SK-N-SH (cell line): ENCODE measurements at regions not wholly inside any gene's neighbourhood (a gene's known extent, or its start where the extent isn't known, plus 50 kb on each side); places are given as distances from the start of the nearest gene placed in this dataset.

Experiments
- CTCF ChIA-PET: fragments of 300-600, 350-600 bp; formaldehyde crosslinking; extraction: SDS; loops from one replicate; lab custom pipeline; 2021; lab: Yijun Ruan, JAX
- POLR2A ChIA-PET: fragments of 350-600 bp; sonication (Branson Sonifier 250); formaldehyde crosslinking; extraction: SDS; loops from one replicate; lab custom pipeline; 2020; ENCODE audit warnings: antibody characterized with exemption, inconsistent platforms; lab: Yijun Ruan, JAX
- DNase-seq: peaks from one replicate; pipeline ENCODE4 v3.0.0; 2012
- H2AFZ ChIP-seq: fragments of 200-600 bp; sonication (generic); 2 replicates; pipeline ENCODE4 v1.8.1; 2016; ENCODE audit warnings: antibody characterized with exemption, mild to moderate bottlenecking, low read depth
- H3F3A ChIP-seq: fragments of 200-600 bp; sonication (generic); replicated peaks from 2 replicates; pipeline ENCODE3; 2016; ENCODE audit warnings: antibody characterized with exemption, mild to moderate bottlenecking; ENCODE audit not compliant: insufficient read depth
- H3K27ac ChIP-seq, 2 experiments: fragments of 200-500 bp in 1 of 2; fragments of 200-600 bp in 1 of 2; sonication (Bioruptor generic) in 1 of 2; sonication (generic), shearing (Covaris generic) in 1 of 2; 2 replicates each; pipeline versions ENCODE4 v1.5.1 to v1.6.1; 2014 to 2016; ENCODE audit warnings: low read depth in 2 of 2, inconsistent platforms in 1 of 2, low read length in 1 of 2, mild to moderate bottlenecking in 1 of 2, mixed read lengths in 1 of 2
- H3K27me3 ChIP-seq: fragments of 200-600 bp; sonication (generic), shearing (Covaris generic); 2 replicates; pipeline ENCODE4 v1.6.1; 2016; ENCODE audit warnings: mixed run types; ENCODE audit not compliant: insufficient read depth
- H3K36me3 ChIP-seq, 2 experiments: fragments of 200-500 bp in 1 of 2; fragments of 200-600 bp in 1 of 2; sonication (Bioruptor generic) in 1 of 2; sonication (generic) in 1 of 2; replicated peaks in 1 of 2; 2 replicates each; pipeline versions ENCODE3 to v1.5.1; 2014 to 2016; ENCODE audit warnings: low read length in 1 of 2, mild to moderate bottlenecking in 1 of 2; ENCODE audit not compliant: insufficient read depth in 2 of 2, control insufficient read depth in 1 of 2
- H3K4me1 ChIP-seq, 2 experiments: fragments of 200-500 bp in 1 of 2; fragments of 200-600 bp in 1 of 2; sonication (Bioruptor generic) in 1 of 2; sonication (generic), shearing (Covaris generic) in 1 of 2; 2 replicates each; pipeline versions ENCODE4 v1.5.1 to v1.6.1; 2014 to 2016; ENCODE audit warnings: low read depth in 1 of 2, low read length in 1 of 2, mixed run types in 1 of 2; ENCODE audit not compliant: insufficient read depth in 2 of 2, control insufficient read depth in 1 of 2
- H3K4me2 ChIP-seq: fragments of 200-600 bp; sonication (generic), shearing (Covaris generic); 2 replicates; pipeline ENCODE4 v1.6.1; 2017; ENCODE audit warnings: mixed run types
- H3K4me3 ChIP-seq, 2 experiments: fragments of 200-500 bp in 1 of 2; fragments of 200-600 bp in 1 of 2; sonication (Bioruptor generic) in 1 of 2; sonication (generic), shearing (Covaris generic) in 1 of 2; 2 replicates each; pipeline versions ENCODE4 v1.5.1 to v1.8.1; 2014 to 2016; ENCODE audit warnings: low read depth in 2 of 2, inconsistent platforms in 1 of 2, low read length in 1 of 2, mild to moderate bottlenecking in 1 of 2, mixed read lengths in 1 of 2, moderate library complexity in 1 of 2
- H3K79me2 ChIP-seq: fragments of 200-600 bp; sonication (generic); 2 replicates; pipeline ENCODE4 v1.8.1; 2017; ENCODE audit warnings: mild to moderate bottlenecking; ENCODE audit not compliant: insufficient read depth
- H3K9ac ChIP-seq: fragments of 200-600 bp; sonication (generic); 2 replicates; pipeline ENCODE4 v1.6.1; 2017; ENCODE audit warnings: mixed run types
- H3K9me2 ChIP-seq: fragments of 200-600 bp; sonication (generic); 2 replicates; pipeline ENCODE4 v1.6.1; 2017; ENCODE audit warnings: mixed run types
- H3K9me3 ChIP-seq: fragments of 200-600 bp; sonication (generic); 2 replicates; pipeline ENCODE4 v1.6.1; 2017; ENCODE audit warnings: mixed run types, mild to moderate bottlenecking, moderate library complexity
- H4K20me1 ChIP-seq: fragments of 200-600 bp; sonication (generic); 2 replicates; pipeline ENCODE4 v1.6.1; 2017; ENCODE audit warnings: mild to moderate bottlenecking, mixed run types; ENCODE audit not compliant: insufficient read depth
- EP300 ChIP-seq, 2 experiments: IDR thresholded peaks; 2 replicates each; pipeline versions ENCODE4 v1.4.0 to v1.6.1; 2012; ENCODE audit warnings: borderline replicate concordance in 1 of 2, low read depth in 1 of 2, low read length in 1 of 2
- FOXM1 ChIP-seq: IDR thresholded peaks from 2 replicates; pipeline ENCODE4 v1.4.0; 2012; ENCODE audit warnings: low read depth, mild to moderate bottlenecking
- GABPA ChIP-seq: IDR thresholded peaks from 2 replicates; pipeline ENCODE4 v1.4.0; 2012; ENCODE audit warnings: low read depth, mild to moderate bottlenecking
- GATA2 ChIP-seq: sonication (generic); formaldehyde crosslinking; IDR thresholded peaks from 2 replicates; pipeline ENCODE4 v1.5.0; 2020; ENCODE audit warnings: mild to moderate bottlenecking, missing genetic modification reagents
- JUND ChIP-seq: IDR thresholded peaks from 2 replicates; pipeline ENCODE4 v1.4.0; 2012
- MEF2A ChIP-seq: IDR thresholded peaks from 2 replicates; pipeline ENCODE4 v1.4.0; 2012; ENCODE audit warnings: low read depth, borderline replicate concordance
- NFIC ChIP-seq: IDR thresholded peaks from 2 replicates; pipeline ENCODE4 v1.4.0; 2012; ENCODE audit warnings: borderline replicate concordance
- RCOR1 ChIP-seq: fragments of 150-350 bp; IDR thresholded peaks from 2 replicates; pipeline ENCODE4 v1.6.1; 2017; ENCODE audit warnings: antibody characterized with exemption, low read length
- RXRA ChIP-seq: IDR thresholded peaks from 2 replicates; pipeline ENCODE4 v1.4.0; 2012; ENCODE audit warnings: low read depth, mild to moderate bottlenecking, borderline replicate concordance
- SIN3A ChIP-seq: IDR thresholded peaks from 2 replicates; pipeline ENCODE4 v1.6.1; 2012; ENCODE audit warnings: low read depth, mild to moderate bottlenecking, low read length, moderate library complexity, borderline replicate concordance
- SMC3 ChIP-seq: IDR thresholded peaks from 2 replicates; pipeline ENCODE4 v1.6.1; 2012; ENCODE audit warnings: low read depth, low read length, improper control_type of control experiment
- TAF1 ChIP-seq: IDR thresholded peaks from 2 replicates; pipeline ENCODE4 v1.6.1; 2012; ENCODE audit warnings: low read depth, mild to moderate bottlenecking, low read length, moderate library complexity, borderline replicate concordance
- TCF12 ChIP-seq: IDR thresholded peaks from 2 replicates; pipeline ENCODE4 v1.4.0; 2012
- TEAD4 ChIP-seq: IDR thresholded peaks from 2 replicates; pipeline ENCODE4 v1.4.0; 2012; ENCODE audit warnings: mild to moderate bottlenecking, borderline replicate concordance; ENCODE audit not compliant: insufficient read depth
- YY1 ChIP-seq: IDR thresholded peaks from 2 replicates; pipeline ENCODE4 v1.4.0; 2012; ENCODE audit warnings: low read depth, mild to moderate bottlenecking
- whole genome bisulfite sequencing: methylation state at CpG from one replicate; pipeline ENCODE4 v1.1.6; 2017; ENCODE audit warnings: low lambda C conversion rate; 5-methylcytosine and 5-hydroxymethylcytosine counted together
- TF ChIP-seq, protein P1 (sequence below): IDR thresholded peaks from 2 replicates; pipeline ENCODE4 v1.4.0; 2012; ENCODE audit warnings: low read depth, borderline replicate concordance
- TF ChIP-seq, protein P2 (sequence below): fragments of 150-350 bp; IDR thresholded peaks from 2 replicates; pipeline ENCODE4 v1.6.1; 2016; ENCODE audit warnings: mild to moderate bottlenecking, low read depth, low read length
- TF ChIP-seq, protein P3 (sequence below): IDR thresholded peaks from 2 replicates; pipeline ENCODE4 v1.4.0; 2012; ENCODE audit warnings: low read depth
- TF ChIP-seq, protein P4 (sequence below): IDR thresholded peaks from 2 replicates; pipeline ENCODE4 v1.6.1; 2012; ENCODE audit warnings: mild to moderate bottlenecking, low read depth, low read length, moderate library complexity
- TF ChIP-seq, protein P5 (sequence below): fragments of 150-350 bp; IDR thresholded peaks from 2 replicates; pipeline ENCODE4 v1.6.1; 2017; ENCODE audit warnings: antibody characterized with exemption, low read length, low read depth, borderline replicate concordance

- Histone ChIP-seq H3K4me2 (no peak overlapping the region), H3F3A (no peaks in the 10 kb centered on the region), H3K4me1 (no peaks in the 10 kb centered on the region), H4K20me1 (no peaks in the 10 kb centered on the region), H3K9me3 (no peaks in the 10 kb centered on the region), H3K27me3 (no peaks in the 10 kb centered on the region), H3K9ac (no peak overlapping the region), H3K36me3 (no peaks in the 10 kb centered on the region), H3K4me3 (no peak overlapping the region), H3K79me2 (no peaks in the 10 kb centered on the region), H2AFZ (no peak overlapping the region), H3K9me2 (no peaks in the 10 kb centered on the region), H3K27ac (no peak overlapping the region)
- 54% methylated on average over 7 of the region's 7 CpGs for WGBS
- TF ChIP-seq GATA2 (CRISPR knock-in tag) (no peak), MEF2A (no peak), FOXM1 (no peak), GABPA (no peak), RCOR1 (no peak), TEAD4 (no peak), SMC3 (no peak), NFIC (no peak), JUND (no peak), YY1 (no peak), SIN3A (no peak), TCF12 (no peak), RXRA (no peak), EP300 (IDR thresholded peaks at IDR 0.05; ENCODE audit: borderline replicate concordance in 1 of 2, low read depth in 1 of 2, low read length in 1 of 2) (no peak), TAF1 (no peak)
- TF ChIP-seq, protein P1, sequence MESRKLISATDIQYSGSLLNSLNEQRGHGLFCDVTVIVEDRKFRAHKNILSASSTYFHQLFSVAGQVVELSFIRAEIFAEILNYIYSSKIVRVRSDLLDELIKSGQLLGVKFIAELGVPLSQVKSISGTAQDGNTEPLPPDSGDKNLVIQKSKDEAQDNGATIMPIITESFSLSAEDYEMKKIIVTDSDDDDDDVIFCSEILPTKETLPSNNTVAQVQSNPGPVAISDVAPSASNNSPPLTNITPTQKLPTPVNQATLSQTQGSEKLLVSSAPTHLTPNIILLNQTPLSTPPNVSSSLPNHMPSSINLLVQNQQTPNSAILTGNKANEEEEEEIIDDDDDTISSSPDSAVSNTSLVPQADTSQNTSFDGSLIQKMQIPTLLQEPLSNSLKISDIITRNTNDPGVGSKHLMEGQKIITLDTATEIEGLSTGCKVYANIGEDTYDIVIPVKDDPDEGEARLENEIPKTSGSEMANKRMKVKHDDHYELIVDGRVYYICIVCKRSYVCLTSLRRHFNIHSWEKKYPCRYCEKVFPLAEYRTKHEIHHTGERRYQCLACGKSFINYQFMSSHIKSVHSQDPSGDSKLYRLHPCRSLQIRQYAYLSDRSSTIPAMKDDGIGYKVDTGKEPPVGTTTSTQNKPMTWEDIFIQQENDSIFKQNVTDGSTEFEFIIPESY = no peak
- TF ChIP-seq, protein P2, sequence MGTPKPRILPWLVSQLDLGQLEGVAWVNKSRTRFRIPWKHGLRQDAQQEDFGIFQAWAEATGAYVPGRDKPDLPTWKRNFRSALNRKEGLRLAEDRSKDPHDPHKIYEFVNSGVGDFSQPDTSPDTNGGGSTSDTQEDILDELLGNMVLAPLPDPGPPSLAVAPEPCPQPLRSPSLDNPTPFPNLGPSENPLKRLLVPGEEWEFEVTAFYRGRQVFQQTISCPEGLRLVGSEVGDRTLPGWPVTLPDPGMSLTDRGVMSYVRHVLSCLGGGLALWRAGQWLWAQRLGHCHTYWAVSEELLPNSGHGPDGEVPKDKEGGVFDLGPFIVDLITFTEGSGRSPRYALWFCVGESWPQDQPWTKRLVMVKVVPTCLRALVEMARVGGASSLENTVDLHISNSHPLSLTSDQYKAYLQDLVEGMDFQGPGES = no peak
- TF ChIP-seq, protein P3, sequence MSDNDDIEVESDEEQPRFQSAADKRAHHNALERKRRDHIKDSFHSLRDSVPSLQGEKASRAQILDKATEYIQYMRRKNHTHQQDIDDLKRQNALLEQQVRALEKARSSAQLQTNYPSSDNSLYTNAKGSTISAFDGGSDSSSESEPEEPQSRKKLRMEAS = no peak
- TF ChIP-seq, protein P4, sequence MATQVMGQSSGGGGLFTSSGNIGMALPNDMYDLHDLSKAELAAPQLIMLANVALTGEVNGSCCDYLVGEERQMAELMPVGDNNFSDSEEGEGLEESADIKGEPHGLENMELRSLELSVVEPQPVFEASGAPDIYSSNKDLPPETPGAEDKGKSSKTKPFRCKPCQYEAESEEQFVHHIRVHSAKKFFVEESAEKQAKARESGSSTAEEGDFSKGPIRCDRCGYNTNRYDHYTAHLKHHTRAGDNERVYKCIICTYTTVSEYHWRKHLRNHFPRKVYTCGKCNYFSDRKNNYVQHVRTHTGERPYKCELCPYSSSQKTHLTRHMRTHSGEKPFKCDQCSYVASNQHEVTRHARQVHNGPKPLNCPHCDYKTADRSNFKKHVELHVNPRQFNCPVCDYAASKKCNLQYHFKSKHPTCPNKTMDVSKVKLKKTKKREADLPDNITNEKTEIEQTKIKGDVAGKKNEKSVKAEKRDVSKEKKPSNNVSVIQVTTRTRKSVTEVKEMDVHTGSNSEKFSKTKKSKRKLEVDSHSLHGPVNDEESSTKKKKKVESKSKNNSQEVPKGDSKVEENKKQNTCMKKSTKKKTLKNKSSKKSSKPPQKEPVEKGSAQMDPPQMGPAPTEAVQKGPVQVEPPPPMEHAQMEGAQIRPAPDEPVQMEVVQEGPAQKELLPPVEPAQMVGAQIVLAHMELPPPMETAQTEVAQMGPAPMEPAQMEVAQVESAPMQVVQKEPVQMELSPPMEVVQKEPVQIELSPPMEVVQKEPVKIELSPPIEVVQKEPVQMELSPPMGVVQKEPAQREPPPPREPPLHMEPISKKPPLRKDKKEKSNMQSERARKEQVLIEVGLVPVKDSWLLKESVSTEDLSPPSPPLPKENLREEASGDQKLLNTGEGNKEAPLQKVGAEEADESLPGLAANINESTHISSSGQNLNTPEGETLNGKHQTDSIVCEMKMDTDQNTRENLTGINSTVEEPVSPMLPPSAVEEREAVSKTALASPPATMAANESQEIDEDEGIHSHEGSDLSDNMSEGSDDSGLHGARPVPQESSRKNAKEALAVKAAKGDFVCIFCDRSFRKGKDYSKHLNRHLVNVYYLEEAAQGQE = no peak
- TF ChIP-seq, protein P5, sequence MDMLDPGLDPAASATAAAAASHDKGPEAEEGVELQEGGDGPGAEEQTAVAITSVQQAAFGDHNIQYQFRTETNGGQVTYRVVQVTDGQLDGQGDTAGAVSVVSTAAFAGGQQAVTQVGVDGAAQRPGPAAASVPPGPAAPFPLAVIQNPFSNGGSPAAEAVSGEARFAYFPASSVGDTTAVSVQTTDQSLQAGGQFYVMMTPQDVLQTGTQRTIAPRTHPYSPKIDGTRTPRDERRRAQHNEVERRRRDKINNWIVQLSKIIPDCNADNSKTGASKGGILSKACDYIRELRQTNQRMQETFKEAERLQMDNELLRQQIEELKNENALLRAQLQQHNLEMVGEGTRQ = no peak
- no peak for DNase-seq
- POLR2A ChIA-PET = no interaction called here
- CTCF ChIA-PET = no interaction called here
Measured at GRCh38 chr9:107119735-107120134, 163.3 kb upstream of the RAD23B start.
